Neural cell (in vitro differentiated cells): ENCODE measurements at regions not wholly inside any gene's neighbourhood (a gene's known extent, or its start where the extent isn't known, plus 50 kb on each side); places are given as distances from the start of the nearest gene placed in this dataset.

Experiments
- H2AFZ ChIP-seq: fragments of 200-600, 300-800 bp; sonication (generic), shearing (Covaris generic); 2 replicates; pipeline ENCODE4 v1.6.0; 2014; ENCODE audit warnings: low read depth, mild to moderate bottlenecking, antibody characterized with exemption, low read length, moderate library complexity
- H3F3A ChIP-seq: fragments of 200-600 bp; shearing (Covaris generic); 2 replicates; pipeline ENCODE4 v1.6.1; 2016; ENCODE audit warnings: mild to moderate bottlenecking, moderate library complexity, mixed read lengths, antibody characterized with exemption, low read length; ENCODE audit not compliant: insufficient read depth, poor library complexity, severe bottlenecking
- H3K27ac ChIP-seq: fragments of 200-600, 300-800 bp; sonication (generic), shearing (Covaris generic); 2 replicates; pipeline ENCODE4 v1.5.1; 2014; ENCODE audit warnings: mild to moderate bottlenecking, low read length, moderate library complexity
- H3K27me3 ChIP-seq: fragments of 300-800, 200-600 bp; sonication (generic), shearing (Covaris generic); 2 replicates; pipeline ENCODE4 v1.6.0; 2014; ENCODE audit warnings: mild to moderate bottlenecking, low read depth, low read length, moderate library complexity; ENCODE audit not compliant: insufficient read depth
- H3K36me3 ChIP-seq: fragments of 300-800, 200-600 bp; sonication (generic), shearing (Covaris generic); 2 replicates; pipeline ENCODE4 v1.5.1; 2014; ENCODE audit warnings: mild to moderate bottlenecking, antibody characterized with exemption, low read length, moderate library complexity; ENCODE audit not compliant: insufficient read depth
- H3K4me2 ChIP-seq: fragments of 300-800, 200-600 bp; sonication (generic), shearing (Covaris generic); 2 replicates; pipeline ENCODE4 v1.6.0; 2014; ENCODE audit warnings: mild to moderate bottlenecking, low read length
- H3K4me3 ChIP-seq: fragments of 300-800, 200-600 bp; sonication (generic), shearing (Covaris generic); 2 replicates; pipeline ENCODE4 v1.5.1; 2014; ENCODE audit warnings: mild to moderate bottlenecking, low read length, moderate library complexity
- H3K79me2 ChIP-seq: fragments of 200-600 bp; shearing (Covaris generic); replicated peaks from 2 replicates; pipeline ENCODE4 v1.6.0; 2014; ENCODE audit warnings: mild to moderate bottlenecking, low read length, moderate library complexity; ENCODE audit not compliant: insufficient read depth
- H3K9ac ChIP-seq: fragments of 300-800, 200-600 bp; sonication (generic), shearing (Covaris generic); 2 replicates; pipeline ENCODE4 v1.6.1; 2016; ENCODE audit warnings: mild to moderate bottlenecking, low read length, mixed read lengths
- H3K9me2 ChIP-seq: fragments of 200-600 bp; shearing (Covaris generic); 2 replicates; pipeline ENCODE4 v1.6.1; 2016; ENCODE audit warnings: mild to moderate bottlenecking, low read length, mixed read lengths; ENCODE audit not compliant: insufficient read depth
- H3K9me3 ChIP-seq: fragments of 200-600, 300-800 bp; sonication (generic), shearing (Covaris generic); 2 replicates; pipeline ENCODE4 v1.6.1; 2016; ENCODE audit warnings: mild to moderate bottlenecking, mixed run types, low read length, moderate library complexity, mixed read lengths
- H4K20me1 ChIP-seq: fragments of 200-600 bp; shearing (Covaris generic); 2 replicates; pipeline ENCODE4 v1.6.1; 2016; ENCODE audit warnings: mild to moderate bottlenecking, mixed run types; ENCODE audit not compliant: insufficient read depth
- EP300 ChIP-seq: fragments of 450-650 bp; conservative IDR thresholded peaks from 2 replicates; pipeline ENCODE4 v1.6.1; 2014; ENCODE audit warnings: antibody characterized with exemption, mild to moderate bottlenecking, moderate library complexity; ENCODE audit not compliant: poor library complexity, severe bottlenecking
- EZH2 ChIP-seq: fragments of 200-600, 300-800 bp; shearing (Covaris generic), sonication (generic); IDR thresholded peaks from 2 replicates; pipeline ENCODE4 v1.6.1; 2014; ENCODE audit warnings: antibody characterized with exemption, low read length, borderline replicate concordance, mild to moderate bottlenecking; ENCODE audit not compliant: insufficient read depth, poor library complexity, severe bottlenecking
- MXI1 ChIP-seq: fragments of 450-650 bp; conservative IDR thresholded peaks from 2 replicates; pipeline ENCODE4 v1.6.1; 2014; ENCODE audit warnings: antibody characterized with exemption, mild to moderate bottlenecking; ENCODE audit not compliant: poor library complexity, severe bottlenecking
- POLR2AphosphoS5 ChIP-seq: IDR thresholded peaks from 2 replicates; pipeline ENCODE4 v1.6.1; 2012
- RAD21 ChIP-seq: fragments of 450-650 bp; conservative IDR thresholded peaks from 2 replicates; pipeline ENCODE4 v1.6.1; 2014; ENCODE audit warnings: antibody characterized with exemption, mild to moderate bottlenecking, moderate library complexity
- SMC3 ChIP-seq: fragments of 450-650 bp; conservative IDR thresholded peaks from 2 replicates; pipeline ENCODE4 v1.6.1; 2014; ENCODE audit warnings: antibody characterized with exemption, mild to moderate bottlenecking, moderate library complexity; ENCODE audit not compliant: poor library complexity
- TAF1 ChIP-seq: IDR thresholded peaks from 2 replicates; pipeline ENCODE4 v1.6.1; 2012; ENCODE audit warnings: low read depth
- TF ChIP-seq, protein P1 (sequence below): IDR thresholded peaks from 2 replicates; pipeline ENCODE4 v1.6.1; 2012; ENCODE audit warnings: borderline replicate concordance
- TF ChIP-seq, protein P2 (sequence below): fragments of 450-650 bp; IDR thresholded peaks from 2 replicates; pipeline ENCODE4 v1.5.1; 2014; ENCODE audit warnings: antibody characterized with exemption, mild to moderate bottlenecking, moderate library complexity; ENCODE audit not compliant: poor library complexity, severe bottlenecking

DNA sequence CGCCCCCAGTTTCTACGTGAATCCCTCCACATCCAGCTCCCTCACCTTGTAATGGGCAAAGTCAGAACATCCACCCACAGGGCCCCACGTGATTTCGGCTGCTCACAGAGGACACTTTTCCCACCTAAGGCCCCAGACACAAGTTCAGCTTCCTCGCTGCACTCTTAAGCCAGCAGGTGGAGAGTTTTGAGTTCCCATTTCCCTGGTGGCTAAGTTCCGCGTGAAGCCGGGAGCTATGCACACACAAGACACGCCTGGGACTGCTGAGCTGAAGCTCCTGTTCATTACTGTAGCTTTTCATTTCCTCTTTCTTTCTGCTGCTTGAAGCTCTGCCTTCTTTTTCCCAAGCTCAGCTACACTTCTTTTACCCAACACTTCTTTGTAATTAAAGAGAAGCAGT, 273.8 kb downstream of the NPIPA8 start:
- Histone ChIP-seq H3K27me3 (no peaks in the 10 kb centered on the region), H3K9me2 (no peaks in the 10 kb centered on the region), H3K4me2 (no peak overlapping the region), H3K79me2 (no peaks in the 10 kb centered on the region), H3K9ac (no peak overlapping the region), H4K20me1 (no peaks in the 10 kb centered on the region), H2AFZ (no peak overlapping the region), H3K36me3 (no peaks in the 10 kb centered on the region), H3K4me3 (no peak overlapping the region), H3K9me3 (no peaks in the 10 kb centered on the region), H3F3A (no peaks in the 10 kb centered on the region), H3K27ac (no peak overlapping the region)
- TF ChIP-seq TAF1, result no peak
- no peak for TF ChIP-seq MXI1

- TF ChIP-seq, protein P1, sequence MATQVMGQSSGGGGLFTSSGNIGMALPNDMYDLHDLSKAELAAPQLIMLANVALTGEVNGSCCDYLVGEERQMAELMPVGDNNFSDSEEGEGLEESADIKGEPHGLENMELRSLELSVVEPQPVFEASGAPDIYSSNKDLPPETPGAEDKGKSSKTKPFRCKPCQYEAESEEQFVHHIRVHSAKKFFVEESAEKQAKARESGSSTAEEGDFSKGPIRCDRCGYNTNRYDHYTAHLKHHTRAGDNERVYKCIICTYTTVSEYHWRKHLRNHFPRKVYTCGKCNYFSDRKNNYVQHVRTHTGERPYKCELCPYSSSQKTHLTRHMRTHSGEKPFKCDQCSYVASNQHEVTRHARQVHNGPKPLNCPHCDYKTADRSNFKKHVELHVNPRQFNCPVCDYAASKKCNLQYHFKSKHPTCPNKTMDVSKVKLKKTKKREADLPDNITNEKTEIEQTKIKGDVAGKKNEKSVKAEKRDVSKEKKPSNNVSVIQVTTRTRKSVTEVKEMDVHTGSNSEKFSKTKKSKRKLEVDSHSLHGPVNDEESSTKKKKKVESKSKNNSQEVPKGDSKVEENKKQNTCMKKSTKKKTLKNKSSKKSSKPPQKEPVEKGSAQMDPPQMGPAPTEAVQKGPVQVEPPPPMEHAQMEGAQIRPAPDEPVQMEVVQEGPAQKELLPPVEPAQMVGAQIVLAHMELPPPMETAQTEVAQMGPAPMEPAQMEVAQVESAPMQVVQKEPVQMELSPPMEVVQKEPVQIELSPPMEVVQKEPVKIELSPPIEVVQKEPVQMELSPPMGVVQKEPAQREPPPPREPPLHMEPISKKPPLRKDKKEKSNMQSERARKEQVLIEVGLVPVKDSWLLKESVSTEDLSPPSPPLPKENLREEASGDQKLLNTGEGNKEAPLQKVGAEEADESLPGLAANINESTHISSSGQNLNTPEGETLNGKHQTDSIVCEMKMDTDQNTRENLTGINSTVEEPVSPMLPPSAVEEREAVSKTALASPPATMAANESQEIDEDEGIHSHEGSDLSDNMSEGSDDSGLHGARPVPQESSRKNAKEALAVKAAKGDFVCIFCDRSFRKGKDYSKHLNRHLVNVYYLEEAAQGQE, result no peak
- TF ChIP-seq, protein P2, sequence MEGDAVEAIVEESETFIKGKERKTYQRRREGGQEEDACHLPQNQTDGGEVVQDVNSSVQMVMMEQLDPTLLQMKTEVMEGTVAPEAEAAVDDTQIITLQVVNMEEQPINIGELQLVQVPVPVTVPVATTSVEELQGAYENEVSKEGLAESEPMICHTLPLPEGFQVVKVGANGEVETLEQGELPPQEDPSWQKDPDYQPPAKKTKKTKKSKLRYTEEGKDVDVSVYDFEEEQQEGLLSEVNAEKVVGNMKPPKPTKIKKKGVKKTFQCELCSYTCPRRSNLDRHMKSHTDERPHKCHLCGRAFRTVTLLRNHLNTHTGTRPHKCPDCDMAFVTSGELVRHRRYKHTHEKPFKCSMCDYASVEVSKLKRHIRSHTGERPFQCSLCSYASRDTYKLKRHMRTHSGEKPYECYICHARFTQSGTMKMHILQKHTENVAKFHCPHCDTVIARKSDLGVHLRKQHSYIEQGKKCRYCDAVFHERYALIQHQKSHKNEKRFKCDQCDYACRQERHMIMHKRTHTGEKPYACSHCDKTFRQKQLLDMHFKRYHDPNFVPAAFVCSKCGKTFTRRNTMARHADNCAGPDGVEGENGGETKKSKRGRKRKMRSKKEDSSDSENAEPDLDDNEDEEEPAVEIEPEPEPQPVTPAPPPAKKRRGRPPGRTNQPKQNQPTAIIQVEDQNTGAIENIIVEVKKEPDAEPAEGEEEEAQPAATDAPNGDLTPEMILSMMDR, result no peak
- TF ChIP-seq SMC3, result no peak
- TF ChIP-seq TAF1, result no peak
- TF ChIP-seq POLR2AphosphoS5, result no peak
- TF ChIP-seq MXI1, result no peak
- no peak for TF ChIP-seq EZH2
- TF ChIP-seq EP300, result no peak
- no peak for TF ChIP-seq RAD21
- no peak overlapping the region for H3K4me3 ChIP-seq
- H3K27me3 ChIP-seq, result no peaks in the 10 kb centered on the region
- H3K9ac ChIP-seq, result no peak overlapping the region
- H3K36me3 ChIP-seq, result no peaks in the 10 kb centered on the region
- no peaks in the 10 kb centered on the region for H3K79me2 ChIP-seq
- H3K4me2 ChIP-seq, result no peak overlapping the region
- H3F3A ChIP-seq, result no peaks in the 10 kb centered on the region
- H2AFZ ChIP-seq, result no peak overlapping the region
- no peaks in the 10 kb centered on the region for H3K9me2 ChIP-seq
- H3K27ac ChIP-seq, result no peak overlapping the region
- no peaks in the 10 kb centered on the region for H4K20me1 ChIP-seq
- H3K9me3 ChIP-seq, result no peaks in the 10 kb centered on the region
These were observed 276.2 kb downstream of the NPIPA8 start for GRCh38 chr16:18060351-18060750.

- Histone ChIP-seq H3K9me3 (no peaks in the 10 kb centered on the region), H3K79me2 (no peaks in the 10 kb centered on the region), H3K4me3 (no peak overlapping the region), H3K36me3 (no peaks in the 10 kb centered on the region), H3K27me3 (no peaks in the 10 kb centered on the region), H3K4me2 (no peak overlapping the region), H3K9me2 (no peaks in the 10 kb centered on the region), H3K27ac (no peak overlapping the region), H4K20me1 (no peaks in the 10 kb centered on the region), H3F3A (no peaks in the 10 kb centered on the region), H2AFZ (no peak overlapping the region), H3K9ac (no peak overlapping the region)
- TF ChIP-seq SMC3 (no peak), POLR2AphosphoS5 (no peak), RAD21 (no peak), TAF1 (no peak), EP300 (no peak)
- TF ChIP-seq, protein P1, result no peak
- TF ChIP-seq, protein P2, result no peak
These were observed 277.0 kb downstream of the NPIPA8 start for GRCh38 chr16:18059577-18059976.
